Parathyroid adenoma (tissue), 2 donors: ENCODE measurements at regions not wholly inside any gene's neighbourhood (a gene's known extent, or its start where the extent isn't known, plus 50 kb on each side); places are given as distances from the start of the nearest gene placed in this dataset.

ENCODE experiments used
- H2AFZ ChIP-seq: fragments of 300-600 bp; sonication (generic); one replicate; pipeline ENCODE4 v1.7.0; 2017; ENCODE audit warnings: antibody characterized with exemption, mild to moderate bottlenecking
- H3K27ac ChIP-seq: fragments of 300-600 bp; sonication (generic); one replicate; pipeline ENCODE4 v1.7.0; 2017
- H3K27me3 ChIP-seq: fragments of 300-600 bp; sonication (generic); one replicate; pipeline ENCODE4 v1.7.0; 2017; ENCODE audit warnings: low read length; ENCODE audit not compliant: control insufficient read depth, insufficient read depth
- H3K36me3 ChIP-seq: fragments of 300-600 bp; sonication (generic); one replicate; pipeline ENCODE4 v1.7.0; 2017; ENCODE audit warnings: low read length; ENCODE audit not compliant: control insufficient read depth, insufficient read depth
- H3K4me1 ChIP-seq: fragments of 300-600 bp; sonication (generic); one replicate; pipeline ENCODE4 v1.7.0; 2017; ENCODE audit warnings: control low read depth
- H3K4me2 ChIP-seq: fragments of 300-600 bp; sonication (generic); one replicate; pipeline ENCODE4 v1.7.0; 2017; ENCODE audit warnings: low read length
- H3K4me3 ChIP-seq: fragments of 300-600 bp; sonication (generic); one replicate; pipeline ENCODE4 v1.7.0; 2017; ENCODE audit warnings: low read depth, low read length
- H3K79me2 ChIP-seq: fragments of 300-600 bp; sonication (generic); one replicate; pipeline ENCODE4 v1.7.0; 2017; ENCODE audit warnings: control low read depth
- H3K9ac ChIP-seq: fragments of 300-600 bp; sonication (generic); one replicate; pipeline ENCODE4 v1.7.0; 2017; ENCODE audit warnings: mild to moderate bottlenecking
- H3K9me3 ChIP-seq: fragments of 300-600 bp; sonication (generic); one replicate; pipeline ENCODE4 v1.7.0; 2017; ENCODE audit warnings: low read length; ENCODE audit not compliant: control insufficient read depth
- CTCF ChIP-seq: fragments of 300-600 bp; sonication (generic); IDR thresholded peaks from one replicate; pipeline ENCODE4 v1.7.0; 2017; ENCODE audit warnings: antibody characterized with exemption, mild to moderate bottlenecking
- donor health status: primary hyperparathyroidism.

DNA sequence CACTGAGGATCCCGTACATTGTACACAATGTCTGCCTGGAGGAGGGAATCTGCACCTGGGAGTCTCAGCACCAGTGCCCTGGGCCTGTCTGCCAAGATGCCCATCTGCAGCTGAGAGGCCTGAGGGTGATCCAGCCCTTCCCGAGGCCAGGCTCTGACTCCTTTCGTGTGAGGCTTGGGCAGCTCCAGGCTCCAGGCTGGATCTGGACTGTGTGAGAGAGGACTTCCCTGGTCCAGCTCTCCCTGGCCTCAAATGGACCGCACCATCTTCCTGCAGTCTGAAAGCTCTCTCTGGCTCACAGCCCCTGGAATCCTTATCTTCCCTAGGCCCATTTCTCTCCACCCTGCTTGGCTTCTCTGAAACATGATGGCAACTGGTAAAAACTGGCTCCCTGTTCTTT, 324.6 kb downstream of the DYSF start:
- Histone ChIP-seq H3K4me3 (no peak overlapping the region), H2AFZ (no peak overlapping the region), H3K4me2 (no peak overlapping the region), H3K36me3 (no peaks in the 10 kb centered on the region), H3K27ac (no peak overlapping the region), H3K79me2 (no peaks in the 10 kb centered on the region), H3K9ac (no peak overlapping the region), H3K4me1 (no peaks in the 10 kb centered on the region), H3K27me3 (no peaks in the 10 kb centered on the region), H3K9me3 (no peaks in the 10 kb centered on the region)
- TF ChIP-seq CTCF, result no peak

DNA sequence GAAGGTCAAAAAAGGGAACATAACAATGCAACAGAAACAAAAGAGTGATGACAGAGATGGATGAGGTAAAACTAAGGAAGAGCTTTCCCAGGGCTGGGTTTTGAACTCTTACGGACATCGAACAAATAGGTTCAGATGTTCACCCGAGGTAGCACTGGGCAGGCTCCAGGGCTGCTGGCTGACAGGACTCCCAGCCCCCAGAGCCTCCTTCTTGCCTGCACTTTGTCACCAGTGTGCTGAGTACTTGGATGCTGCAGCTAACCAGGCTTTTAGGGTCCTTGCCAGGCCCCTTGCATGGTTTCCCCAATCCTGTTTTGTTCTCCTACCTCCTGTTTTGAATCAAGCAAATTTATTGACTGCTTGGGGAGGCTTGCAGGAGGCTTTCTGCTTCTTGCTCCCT, 322.9 kb downstream of the DYSF start:
- H3K36me3 ChIP-seq, result no peaks in the 10 kb centered on the region
- H3K27me3 ChIP-seq, result no peaks in the 10 kb centered on the region
- no peaks in the 10 kb centered on the region for H3K9me3 ChIP-seq
- no peak for TF ChIP-seq CTCF
- no peaks in the 10 kb centered on the region for H3K4me1 ChIP-seq
- H3K79me2 ChIP-seq, result no peaks in the 10 kb centered on the region
- no peak overlapping the region for H2AFZ ChIP-seq
- H3K4me2 ChIP-seq, result no peak overlapping the region
- H3K9ac ChIP-seq, result no peak overlapping the region
- H3K4me3 ChIP-seq, result no peak overlapping the region
- no peak overlapping the region for H3K27ac ChIP-seq

- TF ChIP-seq CTCF, result no peak
- no peaks in the 10 kb centered on the region for H3K27me3 ChIP-seq
These were observed 319.9 kb downstream of the DYSF start for GRCh38 chr2:71773218-71773617.

DNA sequence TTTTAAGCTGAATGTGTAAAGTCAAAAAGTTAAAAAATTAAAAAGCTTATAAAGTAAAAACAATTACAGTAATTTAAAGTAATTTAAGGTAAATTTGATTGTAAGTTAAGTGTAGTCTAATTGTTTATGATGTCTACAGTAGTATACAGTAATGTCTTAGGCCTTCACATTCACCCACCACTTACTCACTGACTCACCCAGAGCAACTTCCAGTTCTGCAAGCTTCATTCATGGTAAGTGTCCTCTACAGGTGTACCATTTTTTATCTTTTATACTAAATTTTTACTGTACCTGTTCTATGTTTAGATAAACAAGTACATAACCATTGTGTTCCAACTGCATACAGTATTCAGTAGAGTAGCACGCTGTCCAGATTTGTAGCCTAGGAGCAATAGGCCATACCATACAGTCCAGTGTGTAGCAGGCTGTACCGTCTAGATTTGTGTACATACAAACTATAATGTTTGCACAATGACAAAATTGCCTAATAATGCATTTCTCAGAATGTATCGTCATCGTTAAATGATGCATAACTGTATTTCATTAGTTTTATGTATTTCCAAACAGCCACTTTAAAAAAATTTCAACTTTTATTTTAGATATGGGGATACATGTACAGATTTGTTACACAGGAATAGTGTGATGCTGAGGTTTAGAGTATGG, 319.3 kb downstream of the DYSF start:
- Histone ChIP-seq H3K27ac (no peak overlapping the region), H3K4me1 (no peaks in the 10 kb centered on the region), H3K4me3 (no peak overlapping the region), H3K9ac (no peak overlapping the region), H3K36me3 (no peaks in the 10 kb centered on the region), H3K4me2 (no peak overlapping the region), H3K27me3 (no peaks in the 10 kb centered on the region), H2AFZ (no peak overlapping the region), H3K79me2 (no peaks in the 10 kb centered on the region), H3K9me3 (no peaks in the 10 kb centered on the region)
- no peak for TF ChIP-seq CTCF

More at GRCh38 chr2:71773218-71773617, 319.9 kb downstream of the DYSF start:
- Histone ChIP-seq H3K9ac (no peak overlapping the region), H3K4me1 (no peaks in the 10 kb centered on the region), H3K9me3 (no peaks in the 10 kb centered on the region), H2AFZ (no peak overlapping the region), H3K79me2 (no peaks in the 10 kb centered on the region), H3K4me2 (no peak overlapping the region), H3K4me3 (no peak overlapping the region), H3K36me3 (no peaks in the 10 kb centered on the region), H3K27ac (no peak overlapping the region)

DNA sequence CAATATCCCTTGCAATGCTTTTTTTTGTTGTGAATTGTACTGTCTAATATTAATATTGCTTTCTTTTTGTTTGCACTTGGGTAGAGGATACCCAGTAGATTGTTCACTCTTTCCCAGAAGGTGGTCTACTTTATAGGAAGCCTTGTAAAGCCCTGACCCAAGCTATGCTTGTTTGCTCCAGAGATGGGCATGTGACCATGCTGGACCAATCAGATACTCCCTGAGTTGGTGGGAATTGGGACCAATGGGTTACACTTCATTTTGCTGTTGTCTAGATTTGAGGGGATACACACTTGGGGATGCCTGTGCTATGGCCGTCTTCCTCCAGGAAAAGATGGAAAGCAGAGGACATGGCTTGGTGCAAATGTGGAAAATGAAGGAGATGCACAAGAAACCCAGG, 314.3 kb downstream of the DYSF start:
- TF ChIP-seq CTCF, result no peak
- Histone ChIP-seq H3K9me3 (no peaks in the 10 kb centered on the region), H3K4me1 (no peaks in the 10 kb centered on the region), H3K4me3 (no peak overlapping the region), H3K4me2 (no peak overlapping the region), H3K36me3 (no peaks in the 10 kb centered on the region), H3K79me2 (no peaks in the 10 kb centered on the region), H2AFZ (no peak overlapping the region), H3K27ac (no peak overlapping the region), H3K27me3 (no peaks in the 10 kb centered on the region), H3K9ac (no peak overlapping the region)
